Naive B cell (primary cell): ENCODE measurements at regions not wholly inside any gene's neighbourhood (a gene's known extent, or its start where the extent isn't known, plus 50 kb on each side); places are given as distances from the start of the nearest gene placed in this dataset.

Experiments
- ATAC-seq, 2 donors: fragments of 150-1000 bp; cut with Tn5 transposase; 2 replicates each; pipeline ENCODE4 v1.10.0; 2021; ENCODE audit warnings: low read depth in 2 of 2, mild to moderate bottlenecking in 2 of 2, moderate library complexity in 2 of 2
- DNase-seq: peaks from one replicate; pipeline ENCODE4 v3.0.0; 2022
- H3K27ac Mint-ChIP-seq, 6 donors: one replicate each; pipeline ENCODE4 v1.8.0; 2020 to 2022; ENCODE audit warnings: mild to moderate bottlenecking in 6 of 6, mixed read lengths in 6 of 6, moderate library complexity in 5 of 6, inconsistent platforms in 2 of 6
- H3K27me3 Mint-ChIP-seq, 3 donors: one replicate each; pipeline ENCODE4 v1.8.0; 2021 to 2022; ENCODE audit warnings: mixed read lengths in 3 of 3, mild to moderate bottlenecking in 1 of 3
- H3K36me3 Mint-ChIP-seq, 2 donors: one replicate each; pipeline ENCODE4 v1.8.0; 2020 to 2022; ENCODE audit warnings: mixed read lengths in 2 of 2, inconsistent platforms in 1 of 2, mild to moderate bottlenecking in 1 of 2
- H3K4me1 Mint-ChIP-seq, 3 donors: one replicate each; pipeline ENCODE4 v1.8.0; 2020 to 2022; ENCODE audit warnings: mixed read lengths in 3 of 3, inconsistent platforms in 1 of 3, mild to moderate bottlenecking in 1 of 3, moderate library complexity in 1 of 3
- H3K4me3 Mint-ChIP-seq, 8 donors: one replicate each; pipeline ENCODE4 v1.8.0; 2020 to 2022; ENCODE audit warnings: mild to moderate bottlenecking in 8 of 8, mixed read lengths in 8 of 8, moderate library complexity in 8 of 8, inconsistent platforms in 2 of 8
- H3K9me3 Mint-ChIP-seq, 7 donors: one replicate each; pipeline ENCODE4 v1.8.0; 2020 to 2022; ENCODE audit warnings: mixed read lengths in 7 of 7, mild to moderate bottlenecking in 5 of 7, inconsistent platforms in 2 of 7, moderate library complexity in 1 of 7

GRCh38 chr7:42461537-42461936 is 224.5 kb upstream of the GLI3 start:
- Mint-ChIP-seq H3K27me3 (peaks cover 3 to 7% (median 4%) of the 10 kb centered on the region in 3 donors), H3K27ac (no peak overlapping the region), H3K4me3 (no peak overlapping the region), H3K9me3 (peaks cover 0 to 16% (median 4%) of the 10 kb centered on the region in 7 donors), H3K36me3 (no peaks in the 10 kb centered on the region), H3K4me1 (no peaks in the 10 kb centered on the region)
- ATAC-seq (no peak), DNase-seq (no peak)

DNA sequence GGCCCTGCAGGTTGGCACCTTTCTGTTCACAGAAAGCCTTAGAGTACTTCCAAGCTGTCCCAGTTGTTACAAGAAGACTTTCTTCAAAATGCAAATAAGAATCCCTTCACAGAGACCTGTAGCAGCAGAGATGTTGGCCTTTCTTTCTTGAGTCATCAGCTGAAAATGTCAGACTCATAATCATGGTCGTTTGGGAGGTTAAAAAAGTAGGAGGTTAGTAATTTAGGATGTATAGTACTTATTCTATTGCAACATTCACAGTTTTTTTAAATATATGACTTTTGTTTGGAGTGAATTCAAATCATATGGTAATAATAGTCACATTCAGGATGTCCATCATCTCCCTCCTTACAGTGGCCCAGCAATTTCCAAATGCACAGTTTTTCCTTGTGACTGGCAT is 223.9 kb upstream of the GLI3 start:
- no peak overlapping the region for H3K27ac Mint-ChIP-seq
- H3K4me3 Mint-ChIP-seq = no peak overlapping the region
- no peaks in the 10 kb centered on the region for H3K4me1 Mint-ChIP-seq
- H3K36me3 Mint-ChIP-seq = no peaks in the 10 kb centered on the region
- DNase-seq = no peak
- H3K27me3 Mint-ChIP-seq = peaks cover 0 to 7% (median 4%) of the 10 kb centered on the region in 3 donors
- H3K9me3 Mint-ChIP-seq = peaks cover 0 to 16% (median 3%) of the 10 kb centered on the region in 7 donors
- ATAC-seq = no peak

- no peak overlapping the region for H3K27ac Mint-ChIP-seq
- H3K36me3 Mint-ChIP-seq = no peaks in the 10 kb centered on the region
- H3K4me1 Mint-ChIP-seq = no peaks in the 10 kb centered on the region
- H3K9me3 Mint-ChIP-seq = peaks cover 0 to 16% (median 3%) of the 10 kb centered on the region in 7 donors
- DNase-seq = no peak
- no peak overlapping the region for H3K4me3 Mint-ChIP-seq
- peaks cover 0 to 9% (median 4%) of the 10 kb centered on the region in 3 donors for H3K27me3 Mint-ChIP-seq
- no peak for ATAC-seq
Measured at GRCh38 chr7:42460148-42460547, 223.1 kb upstream of the GLI3 start.

DNA sequence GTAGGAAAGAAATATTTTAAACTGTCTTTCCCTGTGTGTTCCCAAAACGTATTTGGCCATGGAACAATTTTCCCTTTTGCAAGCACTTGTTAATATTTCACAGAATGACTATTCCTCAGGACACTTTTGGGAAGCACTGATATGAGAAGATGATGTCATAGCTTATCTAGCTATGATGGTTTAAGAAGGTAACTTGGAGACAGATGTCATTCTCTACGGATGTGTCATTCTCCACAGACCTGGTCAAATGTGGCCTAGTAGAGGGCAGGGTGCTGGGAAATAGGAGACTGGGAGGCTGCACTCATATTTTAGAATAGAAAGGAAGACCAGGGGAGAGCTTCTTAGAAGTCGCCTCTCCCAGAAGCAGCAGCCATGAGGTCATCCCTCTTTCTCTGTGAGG is 220.7 kb upstream of the GLI3 start:
- peaks cover 0 to 2% (median 0%) of the 10 kb centered on the region in 7 donors for H3K9me3 Mint-ChIP-seq
- ATAC-seq (no peak), DNase-seq (no peak)
- no peak overlapping the region for H3K4me3 Mint-ChIP-seq
- peaks cover 11 to 22% (median 18%) of the 10 kb centered on the region in 3 donors for H3K27me3 Mint-ChIP-seq
- no peaks in the 10 kb centered on the region for H3K4me1 Mint-ChIP-seq
- no peaks in the 10 kb centered on the region for H3K36me3 Mint-ChIP-seq
- no peak overlapping the region for H3K27ac Mint-ChIP-seq

DNA sequence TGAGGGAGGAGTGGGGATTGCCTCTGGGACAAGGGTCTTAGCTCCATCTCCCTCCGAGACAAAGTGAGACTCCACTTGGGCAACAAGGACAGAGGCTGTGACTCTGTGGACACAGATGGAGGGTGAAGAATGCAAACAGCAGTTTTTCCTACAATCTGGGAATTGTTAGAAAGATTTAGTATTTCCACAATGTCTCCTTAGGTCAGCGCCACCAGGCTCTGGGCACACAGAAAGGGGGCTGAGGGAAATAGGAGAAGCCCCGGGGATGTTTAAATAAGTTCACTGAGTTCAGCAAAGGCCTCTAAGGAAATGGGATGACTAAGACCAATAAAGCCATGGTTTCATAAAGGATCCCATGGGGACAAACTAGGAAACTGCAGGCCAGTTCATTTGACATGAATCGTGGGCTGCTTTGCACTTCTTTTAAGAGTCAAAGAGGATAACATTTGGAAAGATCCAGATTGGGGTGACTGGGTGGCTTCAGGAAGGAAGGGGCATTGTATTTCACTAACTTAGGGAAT is 219.8 kb upstream of the GLI3 start:
- H3K4me1 Mint-ChIP-seq = no peaks in the 10 kb centered on the region

GRCh38 chr7:42456267-42456666 is 219.3 kb upstream of the GLI3 start:
- Mint-ChIP-seq H3K9me3 (peaks cover 0 to 6% (median 0%) of the 10 kb centered on the region in 7 donors), H3K27me3 (peaks cover 8 to 30% (median 18%) of the 10 kb centered on the region in 3 donors), H3K27ac (no peak overlapping the region), H3K4me1 (no peaks in the 10 kb centered on the region), H3K4me3 (no peak overlapping the region), H3K36me3 (no peaks in the 10 kb centered on the region)
- no peak for DNase-seq
- ATAC-seq = no peak

More for the DNA sequence above, 219.8 kb upstream of the GLI3 start:
- Mint-ChIP-seq H3K27ac (no peak overlapping the region), H3K4me3 (no peak overlapping the region), H3K9me3 (peaks cover 0 to 5% (median 0%) of the 10 kb centered on the region in 7 donors), H3K27me3 (peaks cover 8 to 30% (median 18%) of the 10 kb centered on the region in 3 donors), H3K36me3 (no peaks in the 10 kb centered on the region)
- ATAC-seq (no peak), DNase-seq (no peak)

DNA sequence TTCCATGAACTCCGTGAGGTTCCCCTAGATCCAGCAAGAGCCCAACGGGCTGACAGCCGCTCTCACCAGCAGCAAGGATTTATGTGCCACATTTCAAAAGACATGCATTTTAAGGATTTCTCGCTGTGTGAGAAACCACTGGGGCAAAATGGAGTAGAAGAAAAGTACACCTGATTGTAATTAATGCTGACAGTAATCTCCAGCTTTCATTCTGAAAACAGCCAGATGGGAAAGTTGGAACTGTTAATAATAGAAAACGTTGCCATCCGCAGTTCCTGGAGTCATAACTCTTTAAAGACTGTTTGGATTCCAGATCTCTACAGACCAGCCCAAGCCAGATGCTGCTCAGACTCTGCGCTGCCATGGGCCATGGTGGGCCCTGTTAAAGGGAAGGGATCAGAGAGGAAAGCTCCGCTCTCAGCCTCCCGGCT is 216.9 kb upstream of the GLI3 start:
- Mint-ChIP-seq H3K4me3 (no peak overlapping the region), H3K4me1 (no peaks in the 10 kb centered on the region), H3K27ac (no peak overlapping the region), H3K36me3 (no peaks in the 10 kb centered on the region), H3K9me3 (peaks cover 0 to 9% (median 0%) of the 10 kb centered on the region in 7 donors), H3K27me3 (peaks cover 12 to 40% (median 25%) of the 10 kb centered on the region in 3 donors)
- DNase-seq (no peak), ATAC-seq (no peak)

DNA sequence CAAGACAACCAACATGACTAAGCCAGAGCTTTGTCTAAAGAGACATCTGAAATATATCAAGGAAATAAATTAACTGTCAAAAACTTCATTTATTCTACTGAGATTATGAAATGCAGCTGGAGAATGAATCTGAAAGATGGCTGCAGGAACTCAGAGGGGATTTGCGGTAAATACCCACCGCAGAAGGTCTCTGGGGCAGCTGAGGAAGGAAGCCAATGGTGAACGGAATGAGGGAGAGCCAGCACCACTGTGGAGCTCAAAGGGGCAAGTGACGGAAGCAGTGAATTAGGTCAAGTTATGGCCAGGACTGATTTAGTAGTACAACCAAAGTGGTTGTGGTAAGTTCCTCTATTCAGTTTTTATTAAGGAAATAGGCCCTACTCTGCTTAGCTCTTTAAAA is 215.3 kb upstream of the GLI3 start:
- Mint-ChIP-seq H3K27me3 (peaks cover 12 to 51% (median 28%) of the 10 kb centered on the region in 3 donors), H3K4me1 (no peaks in the 10 kb centered on the region), H3K9me3 (peaks cover 0 to 9% (median 0%) of the 10 kb centered on the region in 7 donors), H3K36me3 (no peaks in the 10 kb centered on the region), H3K27ac (no peak overlapping the region), H3K4me3 (no peak overlapping the region)
- DNase-seq = no peak
- no peak for ATAC-seq

DNA sequence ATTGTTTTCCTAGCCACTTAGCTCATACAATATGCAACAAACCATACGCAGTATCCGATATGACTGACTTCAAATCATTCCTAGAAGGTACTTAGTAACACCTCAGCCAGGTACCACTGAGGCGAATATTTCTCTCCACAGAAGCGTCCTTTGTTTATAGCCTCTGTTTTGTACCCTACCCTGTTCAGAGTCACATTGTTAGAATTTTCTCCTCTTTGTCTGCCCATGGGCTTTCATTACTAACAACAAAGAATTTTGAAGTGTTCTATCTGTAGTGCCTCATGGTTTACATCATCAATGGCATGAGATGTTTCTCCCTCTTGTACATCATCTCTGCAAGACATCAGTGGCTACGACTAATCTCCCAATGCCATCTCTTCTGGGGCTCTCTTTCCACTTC is 212.4 kb upstream of the GLI3 start:
- Mint-ChIP-seq H3K4me3 (no peak overlapping the region), H3K27me3 (peaks cover 16 to 56% (median 32%) of the 10 kb centered on the region in 3 donors), H3K36me3 (no peaks in the 10 kb centered on the region), H3K9me3 (peaks cover 0 to 9% (median 5%) of the 10 kb centered on the region in 7 donors), H3K4me1 (no peaks in the 10 kb centered on the region), H3K27ac (no peak overlapping the region)
- DNase-seq = no peak
- ATAC-seq = no peak

DNA sequence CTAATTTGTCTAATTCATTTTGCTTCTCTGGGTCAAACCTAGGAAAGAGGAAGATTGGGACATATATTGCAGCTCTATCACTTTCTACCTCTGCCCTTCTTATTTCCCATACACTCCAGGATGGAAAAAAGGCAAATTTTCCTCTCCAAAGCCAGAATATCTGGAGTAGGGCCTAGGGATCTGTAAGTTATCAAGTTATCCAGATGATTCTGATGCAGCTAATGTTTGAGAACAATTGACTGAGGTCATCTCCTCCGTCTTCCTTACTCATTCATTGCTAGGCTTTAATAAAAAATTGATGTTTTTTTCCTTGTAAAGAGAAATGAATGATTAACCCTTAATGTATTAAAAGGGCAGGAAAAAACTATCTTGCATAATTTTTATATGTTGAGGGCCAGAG is 211.9 kb upstream of the GLI3 start:
- no peak overlapping the region for H3K4me3 Mint-ChIP-seq
- DNase-seq = no peak
- peaks cover 0 to 9% (median 5%) of the 10 kb centered on the region in 7 donors for H3K9me3 Mint-ChIP-seq
- H3K27ac Mint-ChIP-seq = no peak overlapping the region
- no peak for ATAC-seq
- peaks cover 17 to 53% (median 27%) of the 10 kb centered on the region in 3 donors for H3K27me3 Mint-ChIP-seq
- no peaks in the 10 kb centered on the region for H3K4me1 Mint-ChIP-seq
- H3K36me3 Mint-ChIP-seq = no peaks in the 10 kb centered on the region

- no peak overlapping the region for H3K4me3 Mint-ChIP-seq
- no peak overlapping the region for H3K27ac Mint-ChIP-seq
- H3K4me1 Mint-ChIP-seq = no peaks in the 10 kb centered on the region
- ATAC-seq = no peak
- H3K27me3 Mint-ChIP-seq = peaks cover 7 to 33% (median 20%) of the 10 kb centered on the region in 3 donors
- no peak for DNase-seq
- H3K36me3 Mint-ChIP-seq = no peaks in the 10 kb centered on the region
- H3K9me3 Mint-ChIP-seq = peaks cover 1 to 32% (median 6%) of the 10 kb centered on the region in 7 donors
Measured at GRCh38 chr7:42445691-42446090, 208.7 kb upstream of the GLI3 start.

DNA sequence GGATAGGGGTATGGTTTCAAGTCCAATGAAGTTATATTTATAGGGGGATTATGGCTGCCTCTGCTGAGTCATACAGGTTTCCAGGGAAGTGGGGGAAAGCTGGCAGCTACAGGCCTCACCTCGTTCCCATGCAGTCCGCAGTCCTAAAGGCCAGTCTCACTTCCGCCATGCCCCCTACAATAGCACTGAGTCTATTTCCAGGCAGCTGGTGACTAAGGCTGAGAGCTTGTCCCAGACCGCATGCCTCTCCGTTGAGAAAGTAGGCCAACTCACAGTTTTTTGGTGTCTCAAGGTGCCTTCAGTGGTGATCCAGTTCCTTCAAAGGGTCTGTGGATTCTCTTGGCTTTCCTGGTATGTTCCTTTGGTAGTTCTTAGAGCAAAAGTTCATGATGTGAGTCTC is 203.9 kb upstream of the GLI3 start:
- H3K27ac Mint-ChIP-seq = no peak overlapping the region
- H3K9me3 Mint-ChIP-seq = peaks cover 9 to 64% (median 26%) of the 10 kb centered on the region in 7 donors
- peaks cover 11 to 13% of the 10 kb centered on the region in 2 donors for H3K36me3 Mint-ChIP-seq
- DNase-seq (no peak), ATAC-seq (no peak)
- H3K4me3 Mint-ChIP-seq = no peak overlapping the region
- H3K27me3 Mint-ChIP-seq = peaks cover 0 to 7% (median 5%) of the 10 kb centered on the region in 3 donors
- H3K4me1 Mint-ChIP-seq = no peaks in the 10 kb centered on the region

- H3K9me3 Mint-ChIP-seq = peaks cover 3 to 18% (median 11%) of the 10 kb centered on the region in 7 donors
- no peak for ATAC-seq
- no peak for DNase-seq
- no peaks in the 10 kb centered on the region for H3K4me1 Mint-ChIP-seq
- no peak overlapping the region for H3K4me3 Mint-ChIP-seq
- H3K27ac Mint-ChIP-seq = no peak overlapping the region
- no peaks in the 10 kb centered on the region for H3K27me3 Mint-ChIP-seq
- peaks cover 0 to 8% of the 10 kb centered on the region in 2 donors for H3K36me3 Mint-ChIP-seq
Measured at GRCh38 chr7:42432644-42433043, 195.6 kb upstream of the GLI3 start.

DNA sequence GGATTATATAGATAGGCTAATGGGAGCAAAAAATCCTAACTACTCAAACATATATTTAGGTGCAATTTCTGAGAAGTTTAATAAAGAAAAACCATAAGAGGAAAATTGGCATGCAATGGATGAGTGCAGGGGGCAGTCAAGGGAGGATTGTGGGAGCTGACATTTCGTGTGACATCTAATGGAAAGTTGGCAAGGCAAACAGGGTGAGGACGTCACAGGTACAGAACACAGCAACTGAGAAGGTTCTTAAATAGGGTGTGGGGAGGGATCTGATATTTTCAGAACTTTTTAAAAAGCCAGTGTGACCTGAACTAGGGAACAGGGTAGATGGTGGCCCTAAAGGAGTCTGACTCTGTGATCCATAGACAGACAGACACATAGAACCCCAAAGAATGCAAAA is 194.9 kb upstream of the GLI3 start:
- DNase-seq = no peak
- Mint-ChIP-seq H3K27me3 (no peaks in the 10 kb centered on the region), H3K9me3 (peaks cover 2 to 18% (median 11%) of the 10 kb centered on the region in 7 donors), H3K36me3 (peaks cover 0 to 8% of the 10 kb centered on the region in 2 donors), H3K4me3 (no peak overlapping the region), H3K27ac (no peak overlapping the region), H3K4me1 (no peaks in the 10 kb centered on the region)
- no peak for ATAC-seq
